ENCODE measurements at regions not wholly inside any gene's neighbourhood (a gene's known extent, or its start where the extent isn't known, plus 50 kb on each side); places are given as distances from the start of the nearest gene placed in this dataset.
"Not testable (repeated sequence)": the region's sequence is repeated elsewhere in the genome, so short reads cannot be mapped to it uniquely, and the experiment has no call there.

DNA sequence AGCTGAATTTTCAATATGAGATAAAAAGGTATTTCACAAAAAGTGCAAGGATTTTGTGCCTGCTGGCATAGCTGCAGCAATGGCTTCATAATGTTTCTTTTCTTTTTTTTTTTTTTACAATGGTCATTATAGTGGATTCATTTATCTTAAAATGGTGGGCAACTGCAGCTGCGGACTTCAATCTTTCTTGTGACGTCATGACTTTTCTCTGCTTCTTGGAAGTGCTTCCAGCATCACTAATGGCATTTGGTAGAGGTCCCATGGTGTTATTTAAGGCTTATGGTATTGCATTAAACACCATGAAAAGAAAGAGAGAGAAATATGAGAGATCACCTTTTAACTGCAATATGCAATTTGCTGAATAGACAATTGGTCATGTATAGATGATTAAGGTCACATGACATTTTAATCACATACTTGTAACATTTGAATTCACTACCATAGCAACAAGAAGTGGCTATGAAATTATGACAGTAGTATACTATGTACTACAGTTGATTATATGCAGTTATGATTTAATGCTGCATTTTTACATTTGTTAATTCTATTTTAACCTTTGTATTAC, 684.0 kb upstream of the AADAT start:
- DNase-seq: no peak

DNA sequence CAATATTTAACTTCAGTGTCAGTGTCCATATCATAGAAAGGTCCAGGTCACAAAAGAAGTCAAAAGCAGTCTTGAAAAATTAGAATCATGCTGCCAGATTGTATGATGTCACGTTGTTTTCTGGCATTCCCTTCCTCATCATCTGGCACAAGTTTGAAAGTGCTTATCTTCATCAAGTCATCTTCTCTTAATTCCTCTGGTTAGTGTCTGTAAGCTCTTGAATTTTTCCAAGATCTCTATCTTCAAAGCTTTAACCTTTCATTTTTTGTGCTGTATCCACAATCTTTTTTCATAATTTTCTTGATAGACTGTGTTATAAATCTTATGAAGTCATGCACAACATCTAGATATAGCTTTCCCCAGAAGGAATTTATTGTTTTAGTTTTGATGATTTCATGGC, 682.7 kb upstream of the AADAT start:
- DNase-seq: no peak

DNA sequence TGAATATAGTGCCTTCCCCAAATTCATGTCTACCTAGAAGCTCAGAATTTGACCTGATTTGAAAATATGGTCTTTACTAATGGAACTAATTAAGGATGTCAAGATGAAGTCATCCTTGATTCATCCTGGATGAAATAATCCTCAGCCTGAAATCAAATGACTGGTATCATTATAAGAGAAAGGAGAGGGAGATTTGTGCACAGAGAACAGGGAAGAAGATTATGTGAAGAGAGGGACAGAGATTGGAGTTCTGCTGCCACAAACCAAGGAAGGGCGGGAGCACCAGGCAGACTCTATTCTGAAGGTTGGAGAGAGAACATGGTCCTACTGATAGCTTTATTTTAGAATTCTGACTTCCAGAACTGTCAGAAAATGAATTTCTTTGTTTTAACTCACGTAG, 680.9 kb upstream of the AADAT start:
- no peak for DNase-seq

DNA sequence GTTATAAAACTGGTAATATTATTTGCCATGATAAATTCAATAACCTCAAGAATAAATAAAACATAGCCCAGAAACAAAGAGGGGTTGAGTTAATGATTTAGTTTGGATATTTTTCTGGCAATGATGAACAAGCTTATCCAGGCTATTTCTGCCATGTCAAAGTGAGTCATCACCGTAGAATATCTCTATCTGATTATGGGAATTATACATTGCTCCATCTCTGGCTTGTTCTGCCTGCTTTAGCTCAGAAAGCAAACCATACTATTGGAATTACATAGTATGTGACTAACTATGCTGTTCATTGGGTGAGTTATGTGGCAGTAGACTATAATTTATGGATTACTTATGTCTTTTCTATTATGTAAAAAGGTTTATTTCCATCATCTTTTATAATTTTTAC, 680.1 kb upstream of the AADAT start:
- no peak for DNase-seq

DNA sequence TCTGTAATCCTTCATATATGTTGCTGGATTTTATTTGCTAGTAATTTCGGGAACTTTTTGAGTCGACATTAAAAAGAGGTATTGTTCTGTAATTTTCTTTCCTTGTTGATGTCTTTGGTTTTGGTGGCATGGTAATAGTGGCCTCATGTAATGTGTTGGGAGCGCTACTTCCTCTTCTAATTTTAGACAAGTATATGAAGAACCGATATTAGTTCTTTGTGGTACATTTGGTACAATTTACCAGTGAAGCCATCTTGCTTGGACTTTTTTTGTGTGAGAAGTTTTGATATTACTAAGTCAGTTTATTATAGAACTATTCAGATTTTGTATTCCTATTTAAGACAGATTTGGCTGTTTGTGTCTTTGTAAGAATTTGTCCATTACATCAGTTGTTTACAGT, 669.2 kb upstream of the AADAT start:
- DNase-seq: no peak

DNA sequence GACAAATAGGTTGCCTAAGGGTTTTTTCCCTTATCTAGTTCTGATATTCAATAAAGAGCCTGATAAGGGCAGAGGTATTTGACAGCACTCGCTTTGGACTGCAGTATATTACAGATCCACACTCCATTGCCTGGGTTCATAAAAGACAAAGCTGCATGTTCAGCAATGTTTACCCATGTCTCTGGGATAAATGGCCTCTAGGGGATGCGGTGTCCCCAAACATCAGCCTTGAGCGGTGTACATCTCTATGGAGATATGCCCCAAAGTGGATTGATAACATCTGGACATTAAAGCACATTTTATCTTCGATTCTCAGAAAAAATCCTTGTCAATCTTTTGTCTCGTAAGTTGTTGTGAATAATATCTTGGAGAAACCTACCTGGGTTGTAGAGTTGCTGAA, 660.8 kb upstream of the AADAT start:
- DNase-seq: no peak

DNA sequence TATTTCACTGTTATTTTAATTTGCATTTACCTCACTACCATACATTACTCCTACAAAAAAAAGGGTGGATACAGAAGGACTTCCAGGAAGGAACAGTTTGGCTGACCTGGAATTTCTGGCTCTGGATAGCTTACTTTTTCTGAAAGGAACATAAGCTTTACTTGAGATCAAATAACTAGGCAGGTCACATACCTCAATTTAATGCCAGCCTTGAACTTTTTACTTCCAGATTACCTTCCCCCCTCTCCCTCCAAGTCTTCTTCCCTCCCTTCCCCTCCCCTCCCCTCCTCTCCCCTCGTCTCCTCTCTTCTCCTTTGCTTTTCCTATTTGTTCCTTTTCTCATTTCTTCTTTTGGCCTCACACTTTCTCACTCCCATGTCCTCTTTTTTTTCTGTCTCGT, 659.2 kb upstream of the AADAT start:
- DNase-seq: no peak

DNA sequence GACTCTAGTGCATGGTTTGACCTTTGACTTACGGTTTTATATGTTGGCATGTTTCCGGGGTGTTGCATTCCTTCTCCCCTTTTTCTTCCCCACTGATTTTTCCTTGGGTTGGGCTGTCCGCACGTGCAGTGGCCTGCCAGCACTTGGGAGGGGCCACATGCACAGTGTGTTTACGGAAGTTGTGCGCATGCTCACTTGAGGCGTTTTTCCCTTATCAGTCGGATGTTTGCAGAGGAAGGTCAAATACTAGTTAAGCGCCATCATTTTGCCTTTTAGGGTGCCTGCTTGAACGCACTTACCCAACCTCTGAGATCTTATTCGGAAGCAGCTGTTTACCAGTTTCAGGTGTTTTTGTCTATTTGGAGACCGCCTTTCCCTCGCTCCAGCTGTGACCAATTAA, 653.9 kb upstream of the AADAT start:
- no peak for DNase-seq

DNA sequence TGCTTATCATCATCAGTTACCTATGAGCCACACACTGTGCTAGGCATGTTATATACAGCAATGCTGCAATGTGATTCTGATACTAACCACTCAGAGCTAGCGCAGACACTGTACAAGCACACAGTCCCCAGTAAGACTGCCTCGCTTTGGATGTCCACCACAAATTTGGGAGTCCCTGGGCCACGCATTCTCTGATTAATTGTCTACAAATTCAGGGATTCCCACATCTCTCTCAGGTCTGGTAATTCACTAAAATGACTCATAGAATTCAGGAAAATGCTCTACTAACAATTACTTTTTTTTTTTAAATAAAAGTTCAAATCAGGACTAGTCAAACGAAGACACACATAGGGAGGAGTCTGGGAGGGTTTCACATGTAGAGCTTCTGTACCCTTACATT, 652.1 kb upstream of the AADAT start:
- no peak for DNase-seq

DNA sequence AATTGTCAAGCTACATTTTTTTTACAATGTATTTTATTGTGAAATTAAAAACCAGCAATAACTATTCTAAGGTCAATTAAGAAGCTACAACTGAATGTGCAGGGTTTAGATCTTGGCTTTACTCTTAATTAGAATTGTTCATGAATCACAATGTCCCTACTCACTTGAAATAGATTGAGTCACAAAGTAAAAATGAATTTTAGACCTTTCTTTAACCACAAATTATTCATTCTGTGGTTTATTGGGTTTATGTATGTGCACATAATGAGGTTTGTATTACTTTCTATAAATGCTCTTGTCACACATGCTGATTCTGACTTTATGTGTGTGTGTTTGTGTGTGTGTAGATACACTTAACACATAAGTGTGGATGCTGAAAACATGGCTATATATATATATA, 647.0 kb upstream of the AADAT start:
- no peak for DNase-seq

DNA sequence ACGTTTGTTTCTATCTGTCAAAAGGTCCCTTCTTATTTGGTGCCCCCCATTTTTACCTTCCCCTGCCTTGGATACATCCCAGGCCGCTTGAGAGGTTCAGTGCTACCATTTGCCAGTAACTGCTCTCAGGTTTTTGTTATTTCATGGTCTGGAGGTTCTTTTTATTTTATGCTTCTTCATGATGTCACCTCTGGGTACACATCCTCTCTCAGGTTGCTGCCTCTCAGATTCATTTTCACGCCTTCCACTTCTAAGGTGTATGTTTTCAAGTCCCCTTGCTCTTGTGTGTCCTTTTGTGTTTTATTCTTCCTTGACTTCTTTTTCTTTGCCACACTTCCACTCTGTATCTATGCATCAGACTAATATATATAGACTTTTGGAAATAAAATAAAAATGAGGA, 640.1 kb upstream of the AADAT start:
- DNase-seq: no peak

DNA sequence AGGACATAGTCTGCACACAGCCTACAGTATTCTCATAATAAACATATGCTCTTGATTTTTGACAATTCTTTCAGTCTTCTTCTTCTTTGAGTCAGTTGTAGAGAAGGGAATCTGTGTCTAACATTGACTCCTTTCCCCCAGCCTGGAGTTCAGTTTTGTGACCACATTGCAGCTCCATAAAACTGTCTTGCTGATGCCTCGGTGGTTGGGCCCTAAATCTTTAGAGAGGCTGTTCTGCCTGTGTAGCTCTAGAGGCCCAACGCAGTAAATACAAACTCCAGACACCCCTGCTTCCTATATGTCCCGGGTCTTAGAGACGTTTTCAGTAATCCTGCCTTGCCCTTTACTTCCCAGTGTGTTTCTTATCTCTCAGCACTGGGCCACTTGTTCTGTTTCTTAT, 639.5 kb upstream of the AADAT start:
- no peak for DNase-seq

DNA sequence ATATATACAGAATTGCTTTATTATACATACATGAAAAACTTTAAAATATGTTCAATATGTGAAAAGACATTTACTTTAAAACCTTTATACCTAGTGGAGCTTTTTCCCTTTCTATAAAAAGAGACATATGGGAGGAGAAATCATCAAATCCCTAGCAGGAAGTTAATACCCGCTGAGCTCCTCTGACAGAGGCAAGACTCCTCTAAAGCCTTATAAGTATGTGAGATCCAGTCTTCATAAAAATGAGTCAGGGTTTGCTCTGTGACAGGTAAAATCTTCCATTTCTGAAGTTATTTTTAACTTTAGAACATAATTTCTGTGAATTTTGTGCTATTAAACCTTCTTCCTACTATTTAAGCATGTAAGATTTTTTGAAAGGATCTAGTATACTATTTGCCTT, 634.4 kb upstream of the AADAT start:
- DNase-seq: peak; percentile 49

DNA sequence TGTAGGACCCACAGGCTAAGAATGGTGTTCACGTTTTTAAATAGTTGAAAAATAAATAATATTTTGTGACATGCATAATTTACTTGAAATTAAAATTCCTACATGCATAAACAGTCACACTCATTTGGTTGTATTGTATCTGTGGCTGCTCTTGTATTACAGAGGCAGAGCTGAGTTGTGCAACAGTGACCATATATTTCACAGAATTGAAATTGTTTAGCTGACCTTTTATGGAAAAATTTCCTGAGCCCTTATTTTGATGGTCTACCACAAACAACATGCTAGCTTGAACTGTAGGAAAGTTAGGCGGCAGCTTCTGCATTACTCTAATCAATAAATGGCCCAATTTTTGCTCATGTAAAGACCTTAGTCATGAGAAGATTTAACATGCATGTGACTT, 633.4 kb upstream of the AADAT start:
- DNase-seq: no peak

DNA sequence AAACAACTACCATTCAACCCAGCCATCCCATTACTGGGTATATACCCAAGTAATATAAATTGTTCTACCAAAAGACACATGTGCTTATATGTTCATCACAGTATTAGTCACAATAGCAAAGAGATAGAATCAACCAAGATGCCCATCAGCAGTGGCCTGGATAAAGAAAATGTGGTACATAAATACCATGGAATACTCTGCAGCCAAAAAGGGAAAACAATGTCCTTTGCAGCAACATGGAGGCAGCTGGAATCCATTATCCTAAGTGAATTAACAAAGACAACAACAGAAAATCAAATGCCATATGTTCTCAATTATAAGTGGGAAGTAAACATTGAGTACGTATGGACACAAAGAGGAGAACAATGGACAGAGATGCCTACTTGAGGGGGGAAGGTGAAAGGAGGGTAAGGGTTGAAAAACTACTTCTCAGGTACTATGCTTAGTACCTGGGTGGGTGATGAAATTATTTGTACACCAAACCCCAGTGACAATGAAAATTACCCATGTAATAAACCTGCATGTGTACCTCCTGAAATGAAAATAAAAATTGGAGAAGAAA, 632.1 kb upstream of the AADAT start:
- peak; percentile 3 for DNase-seq

DNA sequence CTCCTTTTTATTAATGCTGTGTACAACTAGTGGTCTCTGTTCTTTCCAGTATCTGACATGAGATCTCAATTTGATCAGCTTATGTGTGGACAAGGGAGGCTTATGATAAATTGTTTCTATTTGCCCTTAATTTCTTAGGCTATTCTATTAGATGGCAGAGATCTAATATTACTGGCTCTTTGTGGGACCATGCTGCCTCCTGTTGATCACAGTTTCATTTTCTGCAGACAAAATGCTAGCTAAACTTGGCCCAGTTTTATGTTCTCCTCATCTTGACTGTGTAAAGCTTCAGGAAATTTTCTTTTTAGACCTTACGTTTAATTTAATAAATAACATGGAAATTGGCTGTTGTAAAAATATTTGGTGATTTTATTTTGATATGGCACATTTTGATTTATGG, 627.1 kb upstream of the AADAT start:
- DNase-seq: no peak

DNA sequence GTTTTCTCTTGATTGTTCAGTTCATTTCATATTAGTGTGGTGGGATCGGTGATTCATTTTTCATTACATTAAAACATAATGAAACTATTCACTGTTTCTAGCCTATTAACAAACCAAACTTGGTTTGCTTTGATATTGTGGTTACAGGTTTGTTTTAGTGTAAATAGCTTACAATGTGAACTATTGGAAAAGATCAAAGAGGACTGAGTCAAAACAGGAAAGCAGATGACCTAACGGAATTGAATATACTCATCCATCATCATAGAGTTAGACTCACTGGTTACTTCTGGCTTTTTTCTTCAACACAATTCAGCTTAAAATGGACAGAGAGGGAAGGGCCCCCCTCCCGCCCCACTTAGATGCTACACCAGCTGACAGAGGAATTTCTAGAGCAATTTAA, 616.2 kb upstream of the AADAT start:
- no peak for DNase-seq

DNA sequence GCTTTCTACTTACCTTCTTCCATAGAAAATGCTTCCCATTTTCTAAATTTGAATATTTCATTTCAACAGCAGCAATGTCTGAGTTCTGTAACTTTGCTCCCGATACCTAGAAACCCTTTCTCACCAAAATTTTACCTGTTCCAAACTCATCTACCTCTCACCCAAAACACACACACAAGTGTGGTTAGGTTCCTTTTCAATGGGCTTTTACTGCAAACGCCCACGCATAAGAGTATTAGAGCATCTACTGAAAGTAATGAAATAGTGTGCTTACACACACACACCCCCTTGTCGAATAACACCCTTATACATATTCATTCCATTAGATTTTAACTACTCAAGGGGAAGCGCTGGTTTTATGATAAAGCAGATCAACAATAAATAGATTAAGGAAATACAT, 610.3 kb upstream of the AADAT start:
- no peak for DNase-seq

DNA sequence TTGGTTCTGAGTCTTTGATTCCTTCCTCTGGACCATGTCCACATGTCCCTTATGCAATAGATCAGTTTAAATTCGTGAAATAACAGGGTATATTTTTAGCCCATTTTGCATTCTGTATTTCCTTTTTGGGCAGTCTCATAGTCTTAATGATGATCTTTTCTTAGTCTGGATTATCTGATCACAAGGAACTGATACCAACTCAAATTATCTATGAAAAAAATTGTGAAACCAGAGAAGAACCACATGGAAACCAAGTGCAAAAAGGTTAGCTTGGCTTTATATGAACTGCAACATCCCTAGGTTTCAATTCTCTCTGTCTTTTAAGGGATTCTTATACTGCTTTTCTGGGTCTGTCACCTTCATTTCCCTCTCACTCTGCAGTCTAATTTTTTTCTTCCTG, 608.6 kb upstream of the AADAT start:
- DNase-seq: no peak

DNA sequence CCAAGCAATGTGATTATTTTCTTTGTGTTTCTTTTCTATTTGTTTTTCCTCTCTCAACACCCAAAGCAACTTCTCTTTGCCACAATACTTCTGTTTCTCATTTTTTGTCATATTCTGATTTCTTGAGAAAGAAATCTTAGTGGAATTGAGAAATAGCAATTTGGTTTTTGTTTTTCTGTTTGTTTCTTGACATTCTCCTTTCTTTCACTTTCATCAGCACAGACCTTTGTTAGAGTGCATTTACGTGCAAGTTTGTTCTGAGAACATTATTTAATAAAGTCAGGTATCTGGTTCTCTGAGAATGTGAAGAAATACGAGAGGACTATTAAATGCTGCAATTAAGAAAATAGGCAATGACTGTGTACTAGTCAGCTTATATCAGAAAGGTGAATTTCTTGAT, 608.1 kb upstream of the AADAT start:
- DNase-seq: no peak

DNA sequence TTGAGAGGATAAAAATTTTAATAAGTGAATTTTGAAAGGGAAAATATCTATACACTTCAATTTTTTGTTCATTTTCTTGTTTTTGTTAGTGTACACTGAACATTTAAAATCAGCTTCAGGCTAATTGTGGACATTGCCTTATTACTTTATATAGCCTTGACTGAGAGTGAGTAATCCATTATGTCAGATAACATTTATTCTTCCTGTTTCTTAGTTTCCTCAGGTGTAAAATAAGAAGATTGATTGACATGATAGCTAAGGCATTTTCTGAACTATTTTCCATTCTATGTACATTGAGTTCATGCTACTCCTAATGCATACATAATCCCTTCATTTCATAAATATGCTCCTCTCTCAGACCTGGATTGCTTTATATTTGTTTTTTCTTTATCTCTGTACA, 607.3 kb upstream of the AADAT start:
- DNase-seq: no peak

DNA sequence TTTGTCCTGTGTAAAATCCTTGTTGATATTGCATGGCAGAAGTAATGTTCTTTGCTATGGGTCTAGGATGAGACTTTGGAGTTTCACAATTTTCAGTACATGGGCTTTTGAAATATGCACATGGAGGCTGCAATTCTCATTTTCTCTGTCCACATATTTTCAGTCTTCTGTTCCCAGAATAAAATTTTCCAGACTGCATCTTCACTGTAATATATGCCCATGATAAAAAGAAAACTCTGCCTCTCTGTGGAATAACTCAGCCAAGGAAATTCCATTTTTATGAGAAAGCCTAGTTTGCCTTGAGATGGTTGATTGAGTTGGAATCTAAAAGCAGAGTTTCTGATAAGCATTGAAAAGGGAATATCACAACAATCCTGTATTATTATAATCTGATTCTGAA, 601.4 kb upstream of the AADAT start:
- DNase-seq: no peak

DNA sequence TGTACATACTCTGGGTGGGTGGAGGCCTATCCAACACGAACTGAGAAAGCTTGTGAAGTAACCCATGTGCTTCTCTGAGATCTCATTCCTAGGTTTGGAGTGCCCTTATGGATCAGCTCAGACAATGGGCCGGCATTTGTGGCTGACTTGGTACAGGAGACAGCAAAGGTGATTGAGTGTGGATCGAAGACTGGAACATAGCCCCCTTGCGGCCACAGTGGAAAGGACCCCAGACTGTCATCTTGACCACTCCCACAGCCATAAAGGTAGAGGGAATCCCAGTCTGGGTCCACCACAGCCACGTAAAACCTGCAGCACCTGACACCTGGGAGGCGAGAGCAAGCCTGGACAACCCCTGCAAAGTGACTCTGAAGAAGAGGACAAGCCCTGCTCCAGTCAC, 598.0 kb upstream of the AADAT start:
- peak; percentile 2 for DNase-seq

DNA sequence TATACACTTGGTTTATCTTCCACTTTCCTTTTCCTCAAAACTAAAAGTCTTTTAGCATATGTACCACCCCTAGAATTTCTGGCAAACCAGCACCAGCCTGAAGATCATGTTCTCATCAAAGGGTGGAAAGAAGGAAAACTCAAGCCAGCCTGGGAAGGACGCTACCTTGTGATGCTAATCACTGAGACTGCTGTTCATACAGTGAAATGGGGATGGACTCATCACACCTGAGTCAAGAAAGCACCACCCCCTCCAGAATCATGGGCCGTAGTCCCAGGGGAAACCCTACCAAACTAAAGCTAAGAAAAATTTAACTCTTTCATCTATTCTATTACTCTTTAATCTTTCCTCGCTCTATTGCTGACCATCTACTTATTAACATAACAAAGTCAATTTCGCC, 595.9 kb upstream of the AADAT start:
- DNase-seq: not testable (repeated sequence)

DNA sequence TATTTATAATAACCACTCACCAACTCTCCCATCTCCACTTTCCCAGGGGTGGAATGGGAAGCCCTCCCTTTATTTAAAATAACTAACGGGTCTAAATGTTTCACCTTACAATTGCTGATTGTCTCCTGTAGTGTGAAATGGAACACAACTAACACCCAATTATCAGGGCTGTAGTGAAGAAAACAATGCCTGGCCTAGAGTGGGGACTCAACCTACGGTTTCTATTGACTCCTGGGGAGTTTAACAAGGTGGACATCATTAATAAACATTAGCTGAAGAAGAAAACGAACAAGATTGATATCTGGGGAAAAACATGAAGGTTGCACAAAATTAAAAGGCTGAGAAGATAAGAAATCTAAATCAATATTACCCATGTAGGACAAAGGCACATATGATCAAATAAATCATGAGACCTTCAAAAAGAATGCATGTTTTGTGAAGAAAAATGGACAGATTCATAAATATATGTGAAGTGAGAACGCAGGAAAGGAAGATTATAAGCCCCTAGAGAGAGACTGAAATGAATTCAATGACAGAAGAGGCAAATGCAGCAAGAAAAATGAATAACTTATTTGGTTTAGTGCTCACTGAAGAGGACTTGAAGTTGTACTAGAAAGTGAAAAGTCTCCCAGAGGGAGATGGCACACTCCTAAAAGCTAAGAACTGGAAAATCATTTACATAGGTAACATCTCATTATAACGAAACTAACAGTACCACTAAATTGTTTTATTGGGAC, 593.0 kb upstream of the AADAT start:
- no peak for DNase-seq

Data from NCI-H82 (cell line).